Stimulated activated CD4-positive, alpha-beta T cell treated with anti-CD3 and anti-CD28 coated beads, Interleukin-15, amount 100 ng/mL, for 48 hours (primary cell): ENCODE measurements at regions not wholly inside any gene's neighbourhood (a gene's known extent, or its start where the extent isn't known, plus 50 kb on each side); places are given as distances from the start of the nearest gene placed in this dataset.
"Not testable (repeated sequence)": the region's sequence is repeated elsewhere in the genome, so short reads cannot be mapped to it uniquely, and the experiment has no call there.

Source experiments
- DNase-seq, 2 donors: peaks; one replicate each; pipeline ENCODE4 v3.0.0-alpha.2; 2020; ENCODE audit warnings: low read depth in 2 of 2

DNA sequence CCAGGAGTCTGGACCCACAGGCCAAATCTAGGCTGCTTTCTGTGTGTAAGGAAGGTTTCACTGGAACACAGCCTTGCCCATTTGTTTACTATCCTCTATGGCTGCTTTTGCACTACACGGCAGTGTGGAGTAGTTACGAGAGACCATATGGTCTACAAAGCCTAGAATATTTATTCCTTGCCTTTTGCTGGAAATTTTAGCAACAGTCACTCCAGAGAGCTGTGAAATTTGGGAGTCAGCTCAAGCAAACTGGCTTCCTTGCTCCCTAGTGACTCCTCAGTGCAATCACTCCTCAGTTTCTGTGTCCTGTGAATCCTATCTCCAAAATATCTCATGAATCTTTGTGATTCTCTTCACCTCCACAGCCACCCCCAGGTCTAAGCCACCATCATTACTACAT lies 99.0 kb upstream of the CPEB2 start:
- DNase-seq: no peak

DNA sequence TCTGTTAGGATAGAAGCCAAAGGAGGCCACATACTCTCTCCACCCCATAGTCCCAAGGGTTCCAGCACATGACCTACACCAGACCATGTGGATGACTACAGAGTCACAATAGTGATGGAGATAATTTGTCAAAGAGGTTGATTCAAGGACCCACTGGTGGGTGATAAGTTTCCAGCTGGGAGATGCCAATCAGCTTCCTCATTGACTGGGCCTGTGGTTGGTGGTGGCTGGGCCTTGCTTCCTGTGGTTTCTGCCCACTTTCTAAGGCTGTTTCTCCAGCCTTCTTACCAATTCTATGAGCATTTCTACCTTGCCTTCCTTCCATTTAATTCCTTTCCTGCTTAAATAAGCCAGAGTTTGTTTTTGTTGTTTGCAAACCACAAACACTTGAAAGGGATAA lies 95.5 kb upstream of the CPEB2 start:
- no peak for DNase-seq

DNA sequence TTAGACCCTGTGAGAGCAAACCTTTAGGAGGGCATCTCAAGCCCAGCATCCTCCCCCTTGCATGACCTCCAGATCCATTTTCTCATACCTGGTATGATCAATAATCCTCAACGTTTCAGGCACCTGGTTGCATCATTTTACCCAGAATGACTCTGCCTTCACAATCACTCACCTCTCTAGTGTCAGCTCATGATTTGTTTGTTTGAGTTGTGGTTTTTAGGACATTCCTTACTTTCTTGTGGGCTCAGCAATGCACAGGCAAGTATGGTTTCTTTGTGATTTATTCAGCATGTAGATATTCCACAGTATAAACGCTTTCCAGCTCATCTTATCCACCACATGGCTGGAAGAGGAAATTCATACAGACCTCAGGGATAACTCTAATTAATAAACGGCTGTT lies 93.6 kb upstream of the CPEB2 start:
- DNase-seq: no peak

DNA sequence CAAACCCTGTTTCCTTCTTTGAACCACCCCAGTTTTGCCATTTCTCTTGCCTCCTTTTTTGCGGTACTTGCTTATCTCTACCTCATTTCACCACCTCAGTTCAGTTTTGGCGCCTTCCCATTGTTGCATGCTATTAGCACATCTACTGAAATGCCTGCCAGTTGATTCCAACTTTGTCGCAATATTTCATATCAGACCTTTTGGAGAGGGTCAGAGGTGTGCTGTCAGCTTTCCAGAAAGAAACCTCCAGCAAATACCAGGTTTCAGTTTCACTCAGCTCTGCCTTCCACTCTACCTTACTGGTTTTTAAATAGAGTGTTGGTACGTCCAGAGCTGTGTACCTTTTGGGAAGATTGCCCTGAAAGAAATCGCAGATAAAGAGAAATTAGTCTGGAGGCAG lies 91.9 kb upstream of the CPEB2 start:
- DNase-seq: no peak

DNA sequence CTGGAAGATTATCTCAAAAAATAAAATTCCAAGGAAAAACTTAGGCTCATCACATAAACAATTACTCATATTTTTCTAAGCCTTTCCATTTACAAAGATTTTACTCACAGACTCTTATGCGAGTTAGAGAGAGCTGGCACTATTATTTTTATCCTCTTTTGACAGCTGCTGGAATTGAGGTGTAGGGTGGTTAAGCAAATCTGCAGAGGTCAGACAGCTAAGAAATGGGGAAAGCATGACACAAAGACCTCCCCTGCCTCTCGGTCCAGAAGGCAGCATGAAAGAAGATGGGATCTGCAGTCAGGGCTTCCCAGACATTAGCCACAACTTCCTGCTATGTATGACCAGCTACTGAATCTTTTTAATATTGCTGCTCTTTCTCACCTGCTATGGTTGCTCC lies 89.9 kb upstream of the CPEB2 start:
- DNase-seq: no peak

DNA sequence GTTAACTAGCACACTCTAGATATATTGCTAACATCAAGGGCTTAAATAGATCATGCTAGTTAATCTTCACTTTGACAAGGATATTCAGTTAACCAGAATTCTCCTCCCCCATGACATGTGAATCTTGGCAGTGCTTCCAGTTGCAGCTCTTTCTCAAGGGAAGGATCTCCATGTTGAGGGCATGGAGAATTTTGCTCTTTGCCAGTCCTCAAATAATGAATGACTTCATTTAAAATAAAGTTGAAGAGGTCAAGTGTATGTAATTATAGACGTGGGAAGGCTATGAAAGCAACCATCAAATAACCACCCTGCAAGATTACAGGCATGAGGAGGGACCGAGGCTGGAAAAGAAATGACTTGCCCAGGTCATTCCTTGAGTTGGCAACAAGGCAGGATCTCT lies 87.3 kb upstream of the CPEB2 start:
- DNase-seq: no peak

DNA sequence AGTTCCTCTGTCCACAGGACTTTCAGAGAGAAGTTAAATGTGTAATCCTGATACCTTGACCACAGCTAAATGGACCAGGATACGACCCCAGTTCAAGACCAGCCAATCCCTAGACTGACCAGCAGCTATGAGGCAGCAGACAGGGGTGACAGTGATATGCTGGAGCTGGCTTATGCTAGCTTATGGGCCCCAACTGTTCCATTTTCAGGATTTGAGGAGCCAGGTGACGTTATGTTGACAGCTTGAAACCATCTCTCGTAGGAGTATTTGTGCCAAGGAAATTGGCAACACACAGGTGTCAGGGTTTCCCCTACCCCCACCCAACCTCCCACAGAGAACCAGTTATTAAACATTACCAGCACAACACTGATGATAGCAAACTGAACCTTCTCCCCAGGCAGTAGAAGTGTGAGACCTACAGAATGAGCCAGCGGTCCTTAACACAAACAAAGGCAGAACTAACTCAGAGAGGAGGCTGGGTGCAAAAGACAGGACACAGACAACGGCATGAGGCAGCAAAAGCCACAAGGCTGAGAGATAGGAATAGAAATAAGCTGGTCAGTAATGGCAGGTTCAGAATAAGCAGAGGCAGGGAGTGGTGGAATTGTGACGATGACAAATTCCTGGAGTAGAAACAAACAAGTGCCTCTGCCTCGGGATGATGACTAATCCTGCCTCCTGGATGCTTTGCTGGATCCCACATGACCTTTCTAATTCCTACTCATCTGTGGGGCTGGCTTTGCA lies 85.6 kb upstream of the CPEB2 start:
- DNase-seq: no peak

DNA sequence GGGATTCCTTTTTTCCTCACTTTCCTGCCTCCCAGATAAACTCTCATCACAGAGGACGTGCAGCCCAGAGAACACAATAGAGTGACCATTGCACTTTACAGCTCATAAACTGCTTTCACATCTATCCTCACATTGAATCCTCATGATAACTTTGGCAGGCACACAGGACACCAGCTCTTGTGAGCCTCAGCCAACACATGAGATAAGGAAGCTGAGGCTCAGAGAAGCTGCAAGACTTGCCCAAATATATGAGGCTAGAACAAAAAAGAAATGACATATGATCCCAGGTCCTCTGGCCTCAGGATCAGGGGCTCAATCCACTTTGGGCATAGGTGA lies 85.0 kb upstream of the CPEB2 start:
- DNase-seq: no peak

DNA sequence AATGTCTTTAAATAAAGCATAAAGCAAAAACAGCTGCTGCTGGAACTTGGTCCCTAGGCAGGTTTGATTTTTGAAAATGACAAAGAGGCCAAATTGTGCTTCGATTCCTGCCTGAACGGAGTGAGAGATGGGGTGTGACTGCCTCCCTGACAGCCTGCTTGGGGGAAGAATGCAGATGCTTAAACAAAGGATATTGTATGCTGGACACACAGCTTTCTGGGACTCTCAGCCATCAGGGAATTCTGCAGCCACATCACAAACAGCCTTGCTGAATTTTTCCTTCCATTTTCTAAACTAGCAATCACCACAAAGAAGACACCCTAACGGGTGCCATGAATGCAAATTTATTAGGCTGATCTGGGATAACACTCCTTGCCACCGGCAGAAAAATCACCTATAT lies 83.9 kb upstream of the CPEB2 start:
- no peak for DNase-seq

DNA sequence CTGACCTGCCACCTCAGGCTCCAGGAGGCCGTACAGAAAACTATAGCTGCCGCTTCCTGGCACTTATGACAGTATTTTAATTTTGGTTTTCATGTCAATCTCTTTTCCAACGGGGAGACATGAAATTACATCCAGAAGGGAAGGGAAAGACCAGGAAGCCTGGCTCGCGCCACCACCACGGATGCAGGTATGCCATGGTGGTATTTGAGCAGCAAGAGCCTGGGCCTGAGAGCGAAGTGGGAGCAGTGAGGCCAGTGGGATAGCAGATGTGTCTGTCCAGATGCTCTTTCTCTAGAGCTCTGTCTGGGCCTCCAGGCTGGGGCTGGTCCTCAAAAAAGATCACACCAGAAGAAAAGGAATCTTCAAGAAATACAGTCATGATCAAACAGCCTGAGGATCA lies 82.5 kb upstream of the CPEB2 start:
- no peak for DNase-seq

DNA sequence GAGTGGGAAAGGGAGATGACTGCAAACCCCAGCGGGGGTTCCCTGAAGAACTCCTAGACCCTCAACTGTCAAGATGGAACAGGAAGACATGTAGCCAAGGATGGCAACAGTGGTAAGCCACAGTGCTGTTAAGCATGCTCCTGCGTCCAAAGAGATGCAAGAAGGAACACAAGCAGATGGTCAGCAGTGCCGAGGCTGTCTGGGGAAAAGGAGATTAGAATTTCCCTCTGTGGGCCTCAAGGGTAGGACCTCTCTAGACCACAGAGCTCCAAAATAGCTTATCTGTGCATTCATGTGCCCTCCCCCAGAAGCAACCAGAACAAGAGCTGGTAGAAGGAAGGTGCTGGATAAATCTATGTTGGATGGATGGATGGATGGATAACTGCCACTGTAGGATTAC lies 82.0 kb upstream of the CPEB2 start:
- DNase-seq: no peak

DNA sequence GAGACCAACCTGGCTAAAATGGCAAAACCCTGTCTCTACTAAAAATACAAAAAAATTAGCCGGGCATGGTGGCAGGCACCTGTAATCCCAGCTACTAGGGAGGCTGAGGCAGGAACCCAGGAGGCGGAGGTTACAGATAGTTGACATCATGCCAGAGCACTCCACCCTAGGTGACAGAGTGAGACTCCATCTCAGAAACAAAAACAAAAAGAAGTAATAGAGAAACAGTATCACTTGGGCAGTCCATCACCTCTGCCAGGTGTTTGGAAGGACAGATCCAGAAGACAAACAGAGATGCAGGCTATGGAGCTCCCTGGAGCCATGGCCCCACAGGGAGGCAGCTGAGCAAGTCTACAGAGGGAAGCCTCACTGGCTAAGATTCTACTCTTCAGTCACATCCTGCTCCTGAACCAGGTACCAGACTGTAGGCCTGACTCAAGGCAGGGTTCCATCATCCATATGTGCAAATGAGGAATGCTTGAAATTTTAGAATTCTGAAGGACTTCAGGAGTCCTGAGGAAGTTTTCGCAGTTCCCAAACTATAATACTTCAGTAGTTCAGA lies 81.4 kb upstream of the CPEB2 start:
- no peak for DNase-seq

DNA sequence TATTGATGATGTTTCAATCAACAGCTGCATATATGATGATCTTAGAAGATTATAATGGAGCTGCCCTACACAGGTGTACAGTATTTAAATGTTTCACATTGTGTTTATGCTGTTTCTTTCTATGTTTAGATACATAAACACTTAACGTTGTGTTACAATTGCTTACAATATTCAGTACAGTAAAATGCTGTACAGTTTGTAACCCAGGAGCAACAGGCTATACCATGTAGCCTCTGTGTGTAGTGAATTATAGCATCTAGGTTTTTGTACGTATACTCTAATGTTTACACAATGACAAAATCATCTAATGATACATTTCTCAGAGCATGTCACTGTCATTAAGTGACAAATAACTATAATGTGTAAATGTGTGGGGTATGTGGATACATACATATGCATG lies 80.5 kb upstream of the CPEB2 start:
- DNase-seq: not testable (repeated sequence)

DNA sequence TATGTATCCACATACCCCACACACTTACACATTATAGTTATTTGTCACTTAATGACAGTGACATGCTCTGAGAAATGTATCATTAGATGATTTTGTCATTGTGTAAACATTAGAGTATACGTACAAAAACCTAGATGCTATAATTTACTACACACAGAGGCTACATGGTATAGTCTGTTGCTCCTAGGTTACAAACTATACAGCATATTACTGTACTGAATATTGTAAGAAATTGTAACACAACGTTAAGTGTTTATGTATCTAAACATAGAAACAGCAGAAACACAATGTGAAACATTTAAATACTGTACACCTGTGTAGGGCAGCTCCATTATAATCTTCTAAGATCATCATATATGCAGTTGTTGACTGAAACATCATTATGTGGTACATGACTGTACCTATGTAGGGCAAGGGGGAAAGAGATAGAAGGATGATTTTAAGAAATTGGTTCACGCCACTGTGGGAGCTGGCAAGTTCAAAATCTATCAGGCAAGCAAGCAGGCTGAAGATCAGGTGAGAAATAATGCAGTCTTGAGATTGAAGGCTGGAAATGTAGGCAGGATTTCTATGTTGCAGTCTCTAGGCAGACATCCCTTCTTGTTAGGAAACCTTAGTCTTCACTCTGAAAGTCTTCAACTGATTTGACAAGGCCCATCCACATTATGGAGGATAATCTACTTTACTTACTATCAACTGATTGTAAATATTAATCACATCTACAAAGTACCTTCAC lies 78.0 kb upstream of the CPEB2 start:
- no peak for DNase-seq

DNA sequence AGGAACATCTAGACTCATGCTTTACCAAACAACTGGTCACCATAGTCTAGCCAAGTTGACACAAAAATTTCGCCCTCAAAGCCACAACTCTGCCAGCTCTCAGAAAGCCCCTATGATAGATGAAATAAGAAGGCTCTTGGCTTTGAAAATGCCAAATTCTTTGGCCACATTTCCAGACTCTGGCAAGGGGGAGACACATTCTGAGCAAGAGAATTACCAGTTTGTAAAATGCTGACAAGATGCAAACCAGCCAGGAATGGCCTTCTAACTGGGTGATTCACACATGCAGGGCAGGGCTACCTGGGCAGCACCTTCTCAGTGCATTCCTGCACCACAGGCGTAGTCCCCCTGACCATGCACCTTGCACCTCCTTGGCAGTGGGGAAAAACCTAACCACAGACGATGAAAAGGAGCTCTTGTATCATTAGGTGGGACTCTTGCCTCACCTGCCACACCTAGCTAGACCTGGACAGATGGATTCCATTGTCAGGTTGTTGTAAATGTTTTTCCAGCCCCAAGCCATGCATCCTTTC lies 77.4 kb upstream of the CPEB2 start:
- DNase-seq: no peak

DNA sequence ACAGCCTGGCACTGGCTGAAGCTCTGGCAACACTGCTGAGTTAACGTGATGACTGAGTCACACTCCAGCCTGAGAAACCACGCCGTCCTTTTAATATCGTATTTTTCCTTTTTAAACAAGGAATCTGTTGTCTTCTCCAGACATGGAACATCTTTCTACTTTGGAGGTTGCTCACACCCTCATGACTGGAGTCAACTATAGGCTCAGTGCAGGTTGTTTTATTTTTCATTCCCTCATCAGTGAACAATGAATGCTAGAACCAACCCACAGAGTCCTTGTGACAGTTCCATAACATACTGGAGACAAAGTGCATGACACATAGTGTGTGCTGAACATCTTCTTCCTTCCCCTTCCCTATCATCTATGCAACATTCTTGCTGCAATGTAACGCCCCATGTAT lies 76.8 kb upstream of the CPEB2 start:
- DNase-seq: no peak

DNA sequence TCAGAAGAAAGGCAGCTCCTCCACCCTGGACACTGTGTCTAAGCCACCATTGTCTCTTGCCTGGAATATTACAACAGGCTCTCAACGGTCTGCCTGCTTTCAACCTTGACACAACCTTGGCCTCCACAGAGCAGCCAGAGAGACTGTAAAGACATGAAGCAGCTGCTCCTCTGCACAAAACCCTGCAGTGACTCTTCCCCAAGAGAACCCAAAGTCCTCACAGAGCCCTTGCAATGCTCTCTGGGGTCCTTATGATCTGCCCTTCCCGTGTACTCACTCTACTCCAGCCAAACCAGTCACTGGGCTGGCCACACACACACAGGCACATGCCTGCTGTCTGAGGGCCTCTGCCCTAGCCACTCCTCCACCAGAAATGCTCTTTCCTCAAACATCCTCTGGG lies 75.9 kb upstream of the CPEB2 start:
- DNase-seq: no peak

DNA sequence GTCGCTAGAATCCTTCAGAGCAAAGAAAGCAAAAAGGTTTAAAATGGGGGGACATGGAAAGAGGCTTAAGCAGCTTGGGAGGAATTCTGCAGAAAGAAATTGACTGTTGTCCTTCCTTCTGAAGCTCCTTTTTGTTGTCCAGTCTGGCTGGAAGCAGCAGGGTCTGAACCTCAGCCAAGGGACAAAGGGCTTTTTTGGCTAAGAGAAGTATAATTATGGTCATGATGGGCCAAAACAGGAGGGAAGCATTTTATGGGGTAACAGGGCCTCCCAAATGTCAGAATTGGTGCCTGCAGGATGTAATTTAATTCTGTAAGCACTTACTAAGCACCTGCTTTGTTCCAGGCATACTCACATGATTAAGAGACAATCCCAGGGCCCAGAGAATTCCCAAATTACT lies 74.2 kb upstream of the CPEB2 start:
- DNase-seq: no peak

DNA sequence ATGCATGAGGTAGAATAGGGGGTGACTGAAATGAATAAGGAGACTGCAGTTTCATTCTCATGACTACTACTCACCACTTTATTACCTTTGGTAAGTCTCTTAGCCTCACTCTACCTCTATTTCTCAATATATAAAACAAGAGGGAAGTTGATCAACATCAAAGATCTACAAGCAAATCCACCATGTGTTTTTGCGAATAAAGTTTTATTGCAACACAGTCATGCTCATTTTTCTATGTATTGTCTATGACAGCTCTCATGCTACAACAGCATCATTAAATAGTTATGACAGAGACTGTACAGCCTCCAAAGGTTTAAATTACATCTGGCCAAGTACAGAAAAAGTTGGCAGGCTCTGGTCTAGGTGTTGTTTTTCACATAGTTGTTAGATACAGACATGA lies 72.6 kb upstream of the CPEB2 start:
- no peak for DNase-seq

DNA sequence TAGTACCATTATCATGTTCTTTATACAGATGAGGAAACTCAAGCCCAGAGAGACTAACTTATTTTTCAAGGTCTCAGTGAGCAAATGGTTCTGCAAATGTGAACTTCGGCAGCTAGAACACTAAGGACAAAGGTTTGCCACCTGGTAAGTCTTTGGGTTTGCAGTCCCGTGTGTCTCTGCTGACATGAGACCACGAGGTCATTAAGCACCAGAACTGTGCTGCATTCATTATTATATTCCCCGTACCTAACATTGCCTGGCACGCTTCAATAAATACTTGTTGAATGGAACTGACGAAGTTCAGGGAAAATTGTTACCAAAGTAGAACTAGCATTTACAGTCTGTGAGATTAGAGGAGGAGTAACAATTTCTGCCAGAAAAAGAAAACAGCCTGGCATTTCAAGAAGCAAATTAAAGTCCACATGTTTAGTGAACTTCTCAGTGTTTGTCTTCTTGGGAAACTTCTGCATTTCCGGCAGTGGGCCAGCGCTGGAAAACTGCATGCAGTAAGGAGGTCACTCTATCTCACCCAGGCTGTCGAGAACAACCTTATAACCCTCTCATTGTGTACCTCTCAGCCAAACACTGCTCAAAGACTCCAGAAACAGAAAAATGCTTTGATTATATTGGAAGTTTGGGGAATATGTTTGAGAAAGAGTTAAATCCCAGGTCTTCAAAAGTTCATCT lies 67.4 kb upstream of the CPEB2 start:
- DNase-seq: no peak

DNA sequence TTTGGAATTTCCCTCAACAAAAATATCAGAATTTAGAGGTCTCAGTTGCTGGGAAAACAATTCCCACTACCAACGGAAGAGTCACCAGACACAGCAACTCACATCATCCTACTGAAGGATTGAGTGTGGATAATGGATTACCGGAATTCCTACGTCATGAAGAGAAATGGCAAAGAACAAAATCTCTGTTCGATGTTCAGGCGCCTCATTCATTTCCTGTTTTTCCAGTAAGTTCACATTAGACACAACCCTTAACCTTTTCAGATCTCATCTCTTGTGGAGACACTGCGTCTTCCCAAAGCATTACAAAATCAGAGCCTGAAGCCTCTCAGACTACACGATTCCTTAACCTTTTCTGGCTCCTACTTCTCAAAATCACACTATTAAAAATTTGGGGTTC lies 58.5 kb upstream of the CPEB2 start:
- no peak for DNase-seq

DNA sequence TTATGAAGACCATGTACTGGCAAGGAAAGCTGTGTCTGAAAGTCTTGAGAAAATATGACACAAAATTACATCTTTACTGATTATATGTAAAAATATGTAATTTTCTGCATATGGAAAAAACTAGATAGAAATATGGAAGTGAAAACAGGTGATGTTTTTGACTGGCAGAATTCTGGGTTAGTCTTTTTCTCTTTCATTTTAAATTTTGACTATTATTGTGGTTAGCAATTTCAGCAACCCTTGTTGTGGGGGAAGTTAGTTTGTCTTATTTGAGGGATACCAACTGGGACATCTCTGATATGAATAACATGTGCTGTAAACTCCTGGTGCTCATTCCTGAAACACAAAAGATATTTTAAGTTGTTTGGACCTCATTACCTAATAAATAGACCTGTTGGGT lies 49.9 kb upstream of the CPEB2 start:
- no peak for DNase-seq
